VCaP (cell line): ENCODE measurements at regions not wholly inside any gene's neighbourhood (a gene's known extent, or its start where the extent isn't known, plus 50 kb on each side); places are given as distances from the start of the nearest gene placed in this dataset.

Experiments
- H3K27ac ChIP-seq: fragments of 450-650 bp; 2 replicates; pipeline ENCODE4 v1.5.1; 2017
- TF ChIP-seq, protein P1 (sequence below): fragments of 450-650 bp; conservative IDR thresholded peaks from 2 replicates; pipeline ENCODE4 v1.5.1; 2017; ENCODE audit warnings: mild to moderate bottlenecking, moderate library complexity

DNA sequence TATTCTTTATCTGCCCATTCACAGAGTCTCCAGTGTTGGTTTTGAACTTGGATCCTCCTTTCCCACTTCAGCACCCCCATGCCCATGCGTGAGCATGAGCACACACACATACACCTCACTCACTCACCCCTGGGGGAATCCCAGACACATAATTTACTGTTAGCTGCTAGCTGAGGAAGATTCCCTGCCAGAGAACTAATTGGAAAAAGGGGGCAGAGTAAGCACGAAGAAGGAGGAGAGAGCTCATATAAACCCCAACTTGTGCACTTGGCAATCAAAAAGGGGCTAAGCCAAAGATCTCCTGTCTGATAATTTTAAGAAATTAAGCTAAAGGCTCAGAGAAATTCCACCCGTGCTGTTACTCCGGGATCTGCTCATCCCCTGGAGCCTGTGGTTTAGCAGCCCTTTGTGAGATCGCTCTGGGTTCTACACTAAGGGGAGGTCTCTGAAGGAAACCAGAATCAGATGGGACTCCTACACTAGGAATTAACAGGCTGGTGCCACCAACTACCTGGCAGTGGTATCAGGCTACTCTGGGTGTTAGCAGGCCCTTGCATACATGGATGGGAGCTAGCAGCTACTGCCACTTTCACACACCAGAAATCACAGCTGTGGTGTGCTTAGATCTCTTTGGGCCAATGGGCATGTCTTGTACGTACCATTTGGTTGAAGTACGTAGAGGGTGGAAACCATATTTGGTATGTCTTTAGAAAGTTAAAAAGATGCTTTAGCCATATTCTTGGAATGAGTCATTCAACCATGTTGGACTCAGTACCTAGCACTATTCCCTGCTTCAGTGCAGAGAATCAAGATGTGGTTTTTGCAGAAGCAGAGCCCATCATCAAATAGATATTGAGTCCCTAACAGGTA, 95.6 kb upstream of the SLC14A2 start:
- TF ChIP-seq, protein P1, sequence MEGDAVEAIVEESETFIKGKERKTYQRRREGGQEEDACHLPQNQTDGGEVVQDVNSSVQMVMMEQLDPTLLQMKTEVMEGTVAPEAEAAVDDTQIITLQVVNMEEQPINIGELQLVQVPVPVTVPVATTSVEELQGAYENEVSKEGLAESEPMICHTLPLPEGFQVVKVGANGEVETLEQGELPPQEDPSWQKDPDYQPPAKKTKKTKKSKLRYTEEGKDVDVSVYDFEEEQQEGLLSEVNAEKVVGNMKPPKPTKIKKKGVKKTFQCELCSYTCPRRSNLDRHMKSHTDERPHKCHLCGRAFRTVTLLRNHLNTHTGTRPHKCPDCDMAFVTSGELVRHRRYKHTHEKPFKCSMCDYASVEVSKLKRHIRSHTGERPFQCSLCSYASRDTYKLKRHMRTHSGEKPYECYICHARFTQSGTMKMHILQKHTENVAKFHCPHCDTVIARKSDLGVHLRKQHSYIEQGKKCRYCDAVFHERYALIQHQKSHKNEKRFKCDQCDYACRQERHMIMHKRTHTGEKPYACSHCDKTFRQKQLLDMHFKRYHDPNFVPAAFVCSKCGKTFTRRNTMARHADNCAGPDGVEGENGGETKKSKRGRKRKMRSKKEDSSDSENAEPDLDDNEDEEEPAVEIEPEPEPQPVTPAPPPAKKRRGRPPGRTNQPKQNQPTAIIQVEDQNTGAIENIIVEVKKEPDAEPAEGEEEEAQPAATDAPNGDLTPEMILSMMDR: no peak
- no peak overlapping the region for H3K27ac ChIP-seq

GRCh38 chr18:45521136-45521535, 94.1 kb upstream of the SLC14A2 start:
- no peak overlapping the region for H3K27ac ChIP-seq
- TF ChIP-seq, protein P1: no peak

GRCh38 chr18:45521777-45522176, 93.5 kb upstream of the SLC14A2 start:
- TF ChIP-seq, protein P1: no peak
- no peak overlapping the region for H3K27ac ChIP-seq

DNA sequence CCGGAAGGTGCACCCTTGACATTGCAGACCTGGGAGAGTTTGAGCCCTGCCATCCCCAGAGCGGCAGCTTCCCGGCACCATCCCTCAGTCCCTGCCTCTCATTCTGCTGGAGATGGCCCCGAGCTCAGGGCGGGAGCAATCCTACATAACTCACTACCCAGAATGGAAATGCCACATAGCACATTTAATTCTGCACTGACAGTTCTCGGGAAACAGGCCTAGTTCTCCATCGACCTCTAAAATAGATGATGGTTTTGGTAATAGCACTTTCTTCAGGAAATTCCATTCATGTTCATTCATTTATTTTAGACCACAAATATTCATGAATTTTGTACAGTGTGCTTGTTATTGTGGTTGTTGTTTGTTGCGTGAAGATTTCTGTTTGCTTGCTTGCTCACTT, 92.9 kb upstream of the SLC14A2 start:
- H3K27ac ChIP-seq: no peak overlapping the region
- TF ChIP-seq, protein P1: no peak

DNA sequence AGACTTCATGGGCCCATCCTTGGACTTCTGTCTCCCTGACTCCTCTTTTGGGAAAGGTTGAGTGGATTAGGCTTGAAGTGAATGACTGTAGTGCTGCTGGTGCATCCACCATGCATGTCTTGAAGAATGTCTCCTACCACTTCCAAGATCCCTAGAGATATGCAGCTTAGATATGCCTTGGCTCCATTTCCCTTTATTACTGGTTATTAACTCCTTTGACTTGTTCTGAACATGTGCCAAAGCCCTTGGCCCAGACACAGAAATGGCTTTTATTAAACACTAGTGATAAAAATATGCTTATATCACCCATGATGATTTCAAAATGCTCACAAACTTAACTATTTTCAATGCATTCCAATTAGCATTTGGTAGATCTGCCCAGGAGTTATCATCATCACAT, 90.0 kb upstream of the SLC14A2 start:
- TF ChIP-seq, protein P1: no peak
- no peak overlapping the region for H3K27ac ChIP-seq

DNA sequence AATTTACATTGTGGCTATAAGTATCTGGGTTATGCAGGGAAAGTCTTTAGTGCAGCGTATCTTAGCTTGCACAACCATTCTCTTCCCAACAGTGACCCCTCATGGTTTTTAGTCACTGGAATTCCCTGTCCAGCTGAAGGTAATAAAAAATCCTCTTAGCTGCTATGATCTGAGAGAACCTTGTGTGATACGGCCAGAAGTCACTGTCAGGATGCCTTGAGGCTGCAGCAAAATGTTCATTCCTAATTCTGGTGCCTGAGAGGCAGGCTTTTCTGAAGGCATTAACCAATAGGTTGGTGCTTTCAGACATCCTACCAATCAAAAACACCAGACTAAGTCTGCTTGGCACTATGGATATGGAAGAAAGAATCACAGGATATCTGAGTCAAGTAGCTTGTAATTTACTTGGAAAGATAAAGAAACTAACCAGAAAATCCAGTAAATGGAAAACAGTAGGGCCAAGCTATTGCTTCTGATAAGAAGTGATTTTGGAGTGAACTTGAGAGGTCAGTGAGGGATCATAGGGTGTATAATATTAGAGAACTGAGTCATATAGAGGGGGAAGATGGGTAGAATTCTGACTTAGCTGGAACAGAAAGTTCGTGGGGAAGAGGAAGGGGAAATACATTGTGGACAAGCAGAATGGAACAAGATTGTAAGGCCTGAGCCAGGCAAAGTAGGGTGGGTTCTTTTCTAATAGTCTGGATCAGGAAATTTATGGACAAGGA, 89.0 kb upstream of the SLC14A2 start:
- TF ChIP-seq, protein P1: no peak

GRCh38 chr18:45527891-45528290, 87.4 kb upstream of the SLC14A2 start:
- TF ChIP-seq, protein P1: no peak
- no peak overlapping the region for H3K27ac ChIP-seq

More for the DNA sequence above, 89.0 kb upstream of the SLC14A2 start:
- H3K27ac ChIP-seq: no peak overlapping the region
